Naive thymus-derived CD4-positive, alpha-beta T cell (primary cell): ENCODE measurements at regions not wholly inside any gene's neighbourhood (a gene's known extent, or its start where the extent isn't known, plus 50 kb on each side); places are given as distances from the start of the nearest gene placed in this dataset.
"Not testable (repeated sequence)": the region's sequence is repeated elsewhere in the genome, so short reads cannot be mapped to it uniquely, and the experiment has no call there.

Source experiments
- ATAC-seq: fragments of 150-1000 bp; cut with Tn5 transposase; 2 replicates; pipeline ENCODE4 v1.10.0; 2021; ENCODE audit warnings: mild to moderate bottlenecking, moderate library complexity
- CTCF ChIA-PET: fragments of 350-600 bp; sonication (Branson Sonifier 250); formaldehyde crosslinking; loops from one replicate; lab custom pipeline; 2021; ENCODE audit warnings: antibody characterized with exemption; lab: Charles Lee
- POLR2A ChIA-PET: fragments of 350-600 bp; sonication (Branson Sonifier 250); formaldehyde crosslinking; loops from one replicate; lab custom pipeline; 2021; ENCODE audit warnings: antibody characterized with exemption, inconsistent platforms; lab: Charles Lee
- DNase-seq, 9 donors: peaks; one replicate each; pipeline versions ENCODE4 v3.0.0 to v3.0.0-alpha.2; 2020 to 2022; ENCODE audit warnings: mixed read lengths in 1 of 9
- H3K27ac ChIP-seq: one replicate; pipeline ENCODE4 v1.7.0; 2013; ENCODE audit warnings: mild to moderate bottlenecking, low read depth, low read length, moderate library complexity
- H3K27me3 ChIP-seq, 2 donors: one replicate each; pipeline ENCODE4 v1.7.0; 2013; ENCODE audit warnings: low read length in 2 of 2, mild to moderate bottlenecking in 2 of 2, moderate library complexity in 2 of 2; ENCODE audit not compliant: control insufficient read depth in 2 of 2, insufficient read depth in 2 of 2
- H3K36me3 ChIP-seq, 3 experiments: 1 replicate in 2 of 3; 2 replicates in 1 of 3; pipeline ENCODE4 v1.7.0; 2013; ENCODE audit warnings: low read length in 3 of 3, mild to moderate bottlenecking in 3 of 3, moderate library complexity in 1 of 3; ENCODE audit not compliant: insufficient read depth in 3 of 3, control insufficient read depth in 2 of 3
- H3K4me1 ChIP-seq, 2 donors: one replicate each; pipeline ENCODE4 v1.7.0; 2013; ENCODE audit warnings: low read length in 2 of 2, mild to moderate bottlenecking in 2 of 2, moderate library complexity in 1 of 2; ENCODE audit not compliant: control insufficient read depth in 2 of 2, insufficient read depth in 2 of 2
- H3K4me3 ChIP-seq: 2 replicates; pipeline ENCODE4 v1.7.0; 2013; ENCODE audit warnings: mild to moderate bottlenecking, low read length
- H3K9me3 ChIP-seq, 3 experiments: 1 replicate in 2 of 3; 2 replicates in 1 of 3; pipeline ENCODE4 v1.7.0; 2013; ENCODE audit warnings: low read length in 3 of 3; ENCODE audit not compliant: control insufficient read depth in 2 of 3
- H3K27ac Mint-ChIP-seq, 9 donors: one replicate each; pipeline ENCODE4 v1.8.0; 2020 to 2022; ENCODE audit warnings: mixed read lengths in 9 of 9, mild to moderate bottlenecking in 8 of 9, moderate library complexity in 5 of 9, inconsistent platforms in 2 of 9
- H3K27me3 Mint-ChIP-seq, 5 donors: one replicate each; pipeline ENCODE4 v1.8.0; 2021 to 2022; ENCODE audit warnings: mixed read lengths in 5 of 5, mild to moderate bottlenecking in 1 of 5
- H3K36me3 Mint-ChIP-seq, 5 donors: one replicate each; pipeline ENCODE4 v1.8.0; 2020 to 2022; ENCODE audit warnings: mixed read lengths in 5 of 5, mild to moderate bottlenecking in 3 of 5, inconsistent platforms in 1 of 5
- H3K4me1 Mint-ChIP-seq, 7 donors: one replicate each; pipeline ENCODE4 v1.8.0; 2020 to 2022; ENCODE audit warnings: mixed read lengths in 7 of 7, mild to moderate bottlenecking in 3 of 7, inconsistent platforms in 1 of 7
- H3K4me3 Mint-ChIP-seq, 10 donors: one replicate each; pipeline ENCODE4 v1.8.0; 2020 to 2022; ENCODE audit warnings: mild to moderate bottlenecking in 10 of 10, mixed read lengths in 10 of 10, moderate library complexity in 6 of 10, inconsistent platforms in 2 of 10
- H3K9me3 Mint-ChIP-seq, 11 donors: one replicate each; pipeline ENCODE4 v1.8.0; 2020 to 2022; ENCODE audit warnings: mixed read lengths in 11 of 11, mild to moderate bottlenecking in 4 of 11, inconsistent platforms in 1 of 11, moderate library complexity in 1 of 11
- intact Hi-C, 2 donors: fragments of 100-400 bp; cut with micrococcal nuclease; formaldehyde crosslinking; loops; one replicate each; pipeline ENCODE4 v1.15.1; 2023

- H3K4me1 Mint-ChIP-seq: no peaks in the 10 kb centered on the region
- H3K4me3 ChIP-seq: no peak overlapping the region
- ATAC-seq: no peak
- no peak for DNase-seq
- peaks cover 0 to 9% (median 1%) of the 10 kb centered on the region in 11 donors for H3K9me3 Mint-ChIP-seq
- no peaks in the 10 kb centered on the region for H3K36me3 Mint-ChIP-seq
- intact Hi-C loops: no loop called here
- H3K4me3 Mint-ChIP-seq: no peak overlapping the region
- H3K36me3 ChIP-seq: no peaks in the 10 kb centered on the region
- CTCF ChIA-PET: no interaction called here
- no peaks in the 10 kb centered on the region for H3K9me3 ChIP-seq
- H3K27me3 Mint-ChIP-seq: peaks cover 0 to 4% (median 0%) of the 10 kb centered on the region in 5 donors
- H3K4me1 ChIP-seq: no peaks in the 10 kb centered on the region
- H3K27me3 ChIP-seq: no peaks in the 10 kb centered on the region
- POLR2A ChIA-PET: no interaction called here
- no peak overlapping the region for H3K27ac ChIP-seq
- H3K27ac Mint-ChIP-seq: no peak overlapping the region
Observed at GRCh38 chr6:85134172-85134571, 315.7 kb upstream of the NT5E start.

- H3K27ac Mint-ChIP-seq: no peak overlapping the region
- POLR2A ChIA-PET: no interaction called here
- no peaks in the 10 kb centered on the region for H3K36me3 ChIP-seq
- no peak overlapping the region for H3K4me3 ChIP-seq
- no peaks in the 10 kb centered on the region for H3K9me3 ChIP-seq
- DNase-seq (no peak), ATAC-seq (no peak)
- no peaks in the 10 kb centered on the region for H3K4me1 ChIP-seq
- intact Hi-C loops: no loop called here
- H3K27me3 ChIP-seq: no peaks in the 10 kb centered on the region
- no peaks in the 10 kb centered on the region for H3K36me3 Mint-ChIP-seq
- H3K4me1 Mint-ChIP-seq: no peaks in the 10 kb centered on the region
- CTCF ChIA-PET: no interaction called here
- no peak overlapping the region for H3K27ac ChIP-seq
- H3K9me3 Mint-ChIP-seq: peaks cover 0 to 9% (median 0%) of the 10 kb centered on the region in 11 donors
- peaks cover 0 to 4% (median 0%) of the 10 kb centered on the region in 5 donors for H3K27me3 Mint-ChIP-seq
- no peak overlapping the region for H3K4me3 Mint-ChIP-seq
Observed at GRCh38 chr6:85132091-85132490, 317.8 kb upstream of the NT5E start.

- Mint-ChIP-seq H3K4me3 (no peak overlapping the region), H3K36me3 (no peaks in the 10 kb centered on the region), H3K4me1 (peaks cover 0 to 2% (median 0%) of the 10 kb centered on the region in 7 donors), H3K27me3 (peaks cover 0 to 4% (median 0%) of the 10 kb centered on the region in 5 donors), H3K27ac (no peak overlapping the region), H3K9me3 (peaks cover 0 to 9% (median 0%) of the 10 kb centered on the region in 11 donors)
- POLR2A ChIA-PET: no interaction called here
- CTCF ChIA-PET: no interaction called here
- Histone ChIP-seq H3K9me3 (no peaks in the 10 kb centered on the region), H3K4me3 (no peak overlapping the region), H3K4me1 (no peaks in the 10 kb centered on the region), H3K27me3 (no peaks in the 10 kb centered on the region), H3K36me3 (no peaks in the 10 kb centered on the region), H3K27ac (no peak overlapping the region)
- ATAC-seq (no peak), DNase-seq (no peak)
- intact Hi-C loops: no loop called here
Observed at GRCh38 chr6:85130743-85131142, 319.1 kb upstream of the NT5E start.

GRCh38 chr6:85129881-85130280 lies 320.0 kb upstream of the NT5E start:
- Mint-ChIP-seq H3K4me1 (peaks cover 0 to 2% (median 0%) of the 10 kb centered on the region in 7 donors), H3K27me3 (peaks cover 0 to 4% (median 0%) of the 10 kb centered on the region in 5 donors), H3K27ac (no peak overlapping the region), H3K4me3 (no peak overlapping the region), H3K9me3 (peaks cover 0 to 9% (median 0%) of the 10 kb centered on the region in 11 donors), H3K36me3 (no peaks in the 10 kb centered on the region)
- Histone ChIP-seq H3K27ac (no peak overlapping the region), H3K9me3 (no peaks in the 10 kb centered on the region), H3K4me3 (no peak overlapping the region), H3K36me3 (no peaks in the 10 kb centered on the region), H3K27me3 (no peaks in the 10 kb centered on the region), H3K4me1 (no peaks in the 10 kb centered on the region)
- ChIA-PET CTCF (no interaction called here), POLR2A (no interaction called here)
- no peak for DNase-seq
- intact Hi-C loops: no loop called here
- ATAC-seq: no peak

GRCh38 chr6:85128781-85129180 lies 321.1 kb upstream of the NT5E start:
- peaks cover 0 to 6% (median 1%) of the 10 kb centered on the region in 11 donors for H3K9me3 Mint-ChIP-seq
- ATAC-seq (no peak), DNase-seq (no peak)
- Histone ChIP-seq H3K27me3 (no peaks in the 10 kb centered on the region), H3K36me3 (no peaks in the 10 kb centered on the region), H3K9me3 (no peaks in the 10 kb centered on the region), H3K27ac (no peak overlapping the region), H3K4me3 (no peak overlapping the region), H3K4me1 (no peaks in the 10 kb centered on the region)
- CTCF ChIA-PET: no interaction called here
- POLR2A ChIA-PET: no interaction called here
- H3K27me3 Mint-ChIP-seq: peaks cover 0 to 4% (median 0%) of the 10 kb centered on the region in 5 donors
- H3K4me3 Mint-ChIP-seq: no peak overlapping the region
- intact Hi-C loops: no loop called here
- H3K4me1 Mint-ChIP-seq: peaks cover 0 to 2% (median 0%) of the 10 kb centered on the region in 7 donors
- no peaks in the 10 kb centered on the region for H3K36me3 Mint-ChIP-seq
- H3K27ac Mint-ChIP-seq: no peak overlapping the region

- intact Hi-C loops, H3K9me3 ChIP-seq, H3K9me3 Mint-ChIP-seq, H3K4me3 ChIP-seq, H3K27ac Mint-ChIP-seq, ATAC-seq, POLR2A ChIA-PET, CTCF ChIA-PET, H3K4me3 Mint-ChIP-seq, H3K27ac ChIP-seq, H3K36me3 Mint-ChIP-seq, H3K4me1 ChIP-seq, H3K36me3 ChIP-seq, H3K4me1 Mint-ChIP-seq, DNase-seq, H3K27me3 ChIP-seq, H3K27me3 Mint-ChIP-seq: not testable (repeated sequence)
Observed at GRCh38 chr6:85128256-85128655, 321.6 kb upstream of the NT5E start.

GRCh38 chr6:85127696-85128243 lies 322.1 kb upstream of the NT5E start:
- ATAC-seq (no peak), DNase-seq (no peak)
- peaks cover 0 to 2% (median 0%) of the 10 kb centered on the region in 7 donors for H3K4me1 Mint-ChIP-seq
- ChIA-PET CTCF (no interaction called here), POLR2A (no interaction called here)
- no peak overlapping the region for H3K27ac Mint-ChIP-seq
- Histone ChIP-seq H3K27ac (no peak overlapping the region), H3K9me3 (no peaks in the 10 kb centered on the region), H3K36me3 (no peaks in the 10 kb centered on the region), H3K4me3 (no peak overlapping the region), H3K27me3 (no peaks in the 10 kb centered on the region), H3K4me1 (no peaks in the 10 kb centered on the region)
- H3K9me3 Mint-ChIP-seq: peaks cover 0 to 6% (median 0%) of the 10 kb centered on the region in 11 donors
- H3K36me3 Mint-ChIP-seq: no peaks in the 10 kb centered on the region
- no peak overlapping the region for H3K4me3 Mint-ChIP-seq
- intact Hi-C loops: no loop called here
- peaks cover 0 to 4% (median 0%) of the 10 kb centered on the region in 5 donors for H3K27me3 Mint-ChIP-seq
